Mesothelial cell of epicardium (in vitro differentiated cells): ENCODE measurements at regions not wholly inside any gene's neighbourhood (a gene's known extent, or its start where the extent isn't known, plus 50 kb on each side); places are given as distances from the start of the nearest gene placed in this dataset.

Experiments
- DNase-seq, 2 experiments: peaks; one replicate each; pipeline ENCODE4 v3.0.0; 2021; ENCODE audit warnings: low spot score in 2 of 2; ENCODE audit not compliant: unreplicated experiment in 2 of 2
- H3K27ac Mint-ChIP-seq: 2 replicates; pipeline ENCODE4 v1.8.0; 2021; ENCODE audit warnings: mixed read lengths
- H3K27me3 Mint-ChIP-seq: 2 replicates; pipeline ENCODE4 v1.8.0; 2021; ENCODE audit warnings: low read depth, mixed read lengths
- H3K36me3 Mint-ChIP-seq: 2 replicates; pipeline ENCODE4 v1.8.0; 2021; ENCODE audit warnings: mixed read lengths
- H3K4me1 Mint-ChIP-seq: 2 replicates; pipeline ENCODE4 v1.8.0; 2021; ENCODE audit warnings: mixed read lengths
- H3K4me3 Mint-ChIP-seq: 2 replicates; pipeline ENCODE4 v1.8.0; 2021; ENCODE audit warnings: mild to moderate bottlenecking, moderate library complexity, mixed read lengths
- H3K9me3 Mint-ChIP-seq: 2 replicates; pipeline ENCODE4 v1.8.0; 2021; ENCODE audit warnings: mixed read lengths
- TF ChIP-seq, protein P1 (sequence below): fragments of 200-600 bp; sonication (generic); IDR thresholded peaks from one replicate; pipeline ENCODE4 v1.5.0; 2021; ENCODE audit warnings: antibody characterized with exemption; ENCODE audit not compliant: unreplicated experiment

- Mint-ChIP-seq H3K9me3 (no peaks in the 10 kb centered on the region), H3K4me3 (no peak overlapping the region), H3K27ac (no peak overlapping the region), H3K4me1 (peaks cover 28% of the 10 kb centered on the region), H3K27me3 (no peaks in the 10 kb centered on the region), H3K36me3 (no peaks in the 10 kb centered on the region)
- TF ChIP-seq, protein P1, sequence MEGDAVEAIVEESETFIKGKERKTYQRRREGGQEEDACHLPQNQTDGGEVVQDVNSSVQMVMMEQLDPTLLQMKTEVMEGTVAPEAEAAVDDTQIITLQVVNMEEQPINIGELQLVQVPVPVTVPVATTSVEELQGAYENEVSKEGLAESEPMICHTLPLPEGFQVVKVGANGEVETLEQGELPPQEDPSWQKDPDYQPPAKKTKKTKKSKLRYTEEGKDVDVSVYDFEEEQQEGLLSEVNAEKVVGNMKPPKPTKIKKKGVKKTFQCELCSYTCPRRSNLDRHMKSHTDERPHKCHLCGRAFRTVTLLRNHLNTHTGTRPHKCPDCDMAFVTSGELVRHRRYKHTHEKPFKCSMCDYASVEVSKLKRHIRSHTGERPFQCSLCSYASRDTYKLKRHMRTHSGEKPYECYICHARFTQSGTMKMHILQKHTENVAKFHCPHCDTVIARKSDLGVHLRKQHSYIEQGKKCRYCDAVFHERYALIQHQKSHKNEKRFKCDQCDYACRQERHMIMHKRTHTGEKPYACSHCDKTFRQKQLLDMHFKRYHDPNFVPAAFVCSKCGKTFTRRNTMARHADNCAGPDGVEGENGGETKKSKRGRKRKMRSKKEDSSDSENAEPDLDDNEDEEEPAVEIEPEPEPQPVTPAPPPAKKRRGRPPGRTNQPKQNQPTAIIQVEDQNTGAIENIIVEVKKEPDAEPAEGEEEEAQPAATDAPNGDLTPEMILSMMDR, result no peak
- no peak for DNase-seq
Measured at GRCh38 chr5:135236228-135236907, 162.7 kb downstream of the MACROH2A1 start.

GRCh38 chr5:135235551-135236227, 163.3 kb downstream of the MACROH2A1 start:
- H3K9me3 Mint-ChIP-seq, result no peaks in the 10 kb centered on the region
- no peak overlapping the region for H3K4me3 Mint-ChIP-seq
- no peaks in the 10 kb centered on the region for H3K36me3 Mint-ChIP-seq
- H3K4me1 Mint-ChIP-seq, result peaks cover 28% of the 10 kb centered on the region
- TF ChIP-seq, protein P1, result no peak
- DNase-seq, result no peak
- no peak overlapping the region for H3K27ac Mint-ChIP-seq
- H3K27me3 Mint-ChIP-seq, result no peaks in the 10 kb centered on the region

GRCh38 chr5:135234666-135235401, 164.2 kb downstream of the MACROH2A1 start:
- no peak overlapping the region for H3K4me3 Mint-ChIP-seq
- peaks cover under 1% of the 10 kb centered on the region for H3K9me3 Mint-ChIP-seq
- H3K36me3 Mint-ChIP-seq, result no peaks in the 10 kb centered on the region
- H3K27me3 Mint-ChIP-seq, result no peaks in the 10 kb centered on the region
- no peak for DNase-seq
- peaks cover 25% of the 10 kb centered on the region for H3K4me1 Mint-ChIP-seq
- TF ChIP-seq, protein P1, result no peak
- H3K27ac Mint-ChIP-seq, result no peak overlapping the region

DNA sequence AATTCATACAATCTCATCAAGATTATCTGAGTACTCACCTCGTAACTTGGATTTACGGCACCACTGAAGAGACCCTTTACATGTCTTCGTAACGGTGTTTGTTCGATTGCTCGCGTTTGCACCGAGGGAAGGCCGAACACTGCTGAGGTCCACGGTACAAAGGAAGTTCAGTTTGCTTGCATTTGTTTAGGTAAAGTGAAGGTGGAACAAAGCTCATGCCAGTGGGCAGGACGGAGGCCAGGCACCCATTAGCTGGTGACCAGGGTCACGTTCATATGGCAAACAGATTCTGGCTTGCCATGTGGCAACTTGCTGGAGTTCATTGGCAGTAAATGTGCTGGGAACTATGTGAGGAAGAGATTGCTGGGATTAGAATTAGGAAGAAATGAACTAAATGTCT, 164.8 kb downstream of the MACROH2A1 start:
- no peaks in the 10 kb centered on the region for H3K36me3 Mint-ChIP-seq
- no peak for DNase-seq
- no peak overlapping the region for H3K4me3 Mint-ChIP-seq
- H3K9me3 Mint-ChIP-seq, result peaks cover 3% of the 10 kb centered on the region
- TF ChIP-seq, protein P1, result no peak
- H3K27ac Mint-ChIP-seq, result no peak overlapping the region
- no peaks in the 10 kb centered on the region for H3K27me3 Mint-ChIP-seq
- peaks cover 19% of the 10 kb centered on the region for H3K4me1 Mint-ChIP-seq

DNA sequence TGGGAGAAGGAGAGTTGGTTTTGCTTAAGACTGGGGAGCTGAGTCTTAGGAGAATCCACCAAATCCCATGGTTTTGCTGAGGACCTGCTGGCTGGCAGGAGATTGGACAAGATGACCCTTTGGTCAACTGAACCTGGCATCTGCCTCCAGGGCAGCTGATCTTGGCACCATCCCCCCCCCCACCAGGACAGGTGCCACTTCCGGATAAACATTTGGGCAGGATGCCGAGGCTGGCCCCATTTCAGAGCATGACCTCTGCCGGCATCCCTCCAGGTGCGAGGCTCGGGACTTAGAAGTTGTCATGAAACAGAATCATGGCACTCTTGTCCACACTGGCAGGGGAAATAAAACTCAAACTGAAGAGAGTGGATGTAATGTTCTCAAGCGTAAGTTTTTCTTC, 165.6 kb downstream of the MACROH2A1 start:
- Mint-ChIP-seq H3K27me3 (no peaks in the 10 kb centered on the region), H3K27ac (no peak overlapping the region), H3K4me3 (no peak overlapping the region), H3K36me3 (no peaks in the 10 kb centered on the region), H3K4me1 (peaks cover 14% of the 10 kb centered on the region), H3K9me3 (peaks cover 3% of the 10 kb centered on the region)
- no peak for DNase-seq
- TF ChIP-seq, protein P1, result no peak
